DMS153 (cell line): ENCODE measurements at regions not wholly inside any gene's neighbourhood (a gene's known extent, or its start where the extent isn't known, plus 50 kb on each side); places are given as distances from the start of the nearest gene placed in this dataset.

Source experiments
- DNase-seq: peaks from one replicate; lab custom pipeline; 2025; lab: John Stamatoyannopoulos, UW

DNA sequence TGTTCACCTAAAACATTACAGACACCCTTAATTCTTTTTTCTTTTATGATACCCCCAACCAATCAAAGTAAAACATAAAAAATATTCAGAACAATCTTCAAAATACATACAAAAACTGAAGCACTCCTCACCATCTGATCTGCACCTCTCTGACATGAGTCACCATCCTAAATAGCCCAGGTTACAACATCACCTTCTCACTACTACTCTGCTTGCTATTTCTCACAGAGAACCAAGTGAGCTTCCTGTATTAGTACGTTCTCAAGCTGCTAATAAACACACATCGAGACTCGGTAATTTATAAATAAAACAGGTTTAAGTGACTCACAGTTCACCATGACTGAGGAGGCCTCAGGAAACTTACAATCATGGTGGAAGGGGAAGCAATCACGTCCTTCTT is 183.5 kb downstream of the CBLN2 start:
- DNase-seq, result no peak

GRCh38 chr18:72342933-72343332 is 201.2 kb downstream of the CBLN2 start:
- no peak for DNase-seq

GRCh38 chr18:72339976-72340375 is 204.2 kb downstream of the CBLN2 start:
- no peak for DNase-seq

- DNase-seq, result no peak
Observed at GRCh38 chr18:72336786-72337185, 207.4 kb downstream of the CBLN2 start.

DNA sequence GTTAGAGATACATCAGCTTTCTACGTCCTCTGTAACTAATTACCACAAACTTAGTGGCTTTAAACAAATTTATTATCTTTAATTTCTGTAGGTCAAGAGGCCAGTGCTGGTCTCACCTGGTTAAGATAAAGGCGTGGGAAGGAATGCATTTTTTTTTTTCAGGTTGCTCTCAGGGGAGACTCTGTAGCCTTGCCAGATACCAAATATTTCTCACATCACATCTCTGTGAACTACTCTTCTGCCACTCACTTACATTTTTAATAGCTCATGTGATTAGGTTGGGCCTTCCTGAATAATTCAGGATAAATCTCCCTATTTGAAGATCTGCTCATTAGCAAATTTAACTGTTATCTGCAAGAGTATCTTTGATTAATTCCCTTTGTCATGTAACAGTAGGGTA is 214.6 kb downstream of the CBLN2 start:
- DNase-seq, result no peak

DNA sequence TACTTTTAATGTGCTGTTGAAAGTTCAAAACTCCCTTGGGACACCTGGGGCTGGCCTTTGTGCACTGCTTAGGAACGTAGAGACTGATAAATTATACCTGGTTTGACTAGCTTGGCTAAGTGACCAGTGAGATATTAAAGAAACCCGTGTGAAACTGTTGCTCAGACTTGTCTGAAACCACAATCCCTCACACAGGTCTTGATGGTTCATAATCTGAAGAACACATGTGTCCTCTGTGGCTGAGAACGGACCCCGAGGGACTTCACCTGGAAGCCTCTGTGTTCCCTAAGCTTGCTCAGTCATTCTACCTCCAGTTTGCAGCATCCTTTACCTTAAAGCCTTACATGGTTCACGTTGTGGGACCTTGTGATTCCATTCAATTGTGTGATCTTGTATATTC is 218.8 kb downstream of the CBLN2 start:
- no peak for DNase-seq

- DNase-seq, result no peak
Observed at GRCh38 chr18:72324677-72325076, 219.5 kb downstream of the CBLN2 start.

- DNase-seq, result no peak
Observed at GRCh38 chr18:72316497-72316896, 227.6 kb downstream of the CBLN2 start.

DNA sequence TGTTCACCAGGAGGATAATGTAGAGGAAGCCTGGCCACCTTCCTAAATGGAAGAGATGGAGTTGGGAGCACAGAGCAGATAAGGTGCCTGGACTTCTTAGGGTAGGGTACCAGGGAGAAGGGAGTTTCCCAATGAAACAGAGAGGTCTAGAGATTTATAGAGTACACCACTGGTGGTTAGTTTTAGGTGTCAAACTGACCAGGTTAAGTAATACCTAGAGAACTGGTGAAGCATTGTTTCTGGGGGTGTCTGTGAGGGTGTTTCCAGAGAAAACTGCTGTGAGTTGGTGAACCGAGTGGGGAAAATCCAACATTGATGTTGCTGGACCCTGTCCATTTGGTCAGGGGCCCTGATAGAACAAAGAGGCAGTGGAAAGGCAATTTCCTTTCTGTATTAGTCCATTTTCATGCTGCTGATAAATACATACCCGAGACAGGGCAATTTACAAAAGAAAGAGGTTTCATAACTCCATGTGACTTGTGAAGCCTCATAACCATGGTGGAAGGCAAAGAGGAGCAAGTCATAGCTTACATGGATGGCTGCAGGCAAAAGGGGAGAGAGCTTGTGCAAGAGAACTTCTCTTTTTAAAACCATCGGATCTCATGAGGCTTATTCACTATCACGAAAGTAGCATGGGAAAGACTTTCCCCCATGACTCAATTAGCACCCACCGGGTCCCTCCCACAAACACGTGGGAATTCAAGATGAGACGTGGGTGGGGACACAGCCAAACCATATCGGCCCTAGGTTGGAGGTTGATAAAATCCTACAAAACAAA is 260.8 kb downstream of the CBLN2 start:
- DNase-seq, result no peak

GRCh38 chr18:72273025-72273424 is 271.1 kb downstream of the CBLN2 start:
- DNase-seq, result no peak

DNA sequence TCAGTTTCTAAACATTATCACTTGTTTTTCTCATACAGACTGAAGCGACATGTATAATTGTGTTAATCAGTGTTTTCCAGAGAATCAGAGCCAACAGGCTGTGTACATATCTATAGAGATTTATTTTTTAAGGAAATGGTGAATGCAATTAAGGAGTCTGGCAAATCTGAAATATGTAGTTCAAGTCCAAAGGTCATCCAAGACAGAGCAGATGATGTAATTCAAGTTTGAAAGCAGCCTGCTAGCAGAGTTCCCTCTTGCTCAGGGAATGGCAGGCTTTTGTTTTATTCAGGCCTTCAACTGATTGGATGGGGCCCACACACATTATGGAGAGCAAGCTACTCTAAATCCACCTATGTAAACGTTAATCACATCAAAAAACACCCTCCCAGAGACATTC is 282.6 kb downstream of the CBLN2 start:
- DNase-seq, result no peak

GRCh38 chr18:72246076-72246475 is 298.1 kb downstream of the CBLN2 start:
- DNase-seq, result no peak

DNA sequence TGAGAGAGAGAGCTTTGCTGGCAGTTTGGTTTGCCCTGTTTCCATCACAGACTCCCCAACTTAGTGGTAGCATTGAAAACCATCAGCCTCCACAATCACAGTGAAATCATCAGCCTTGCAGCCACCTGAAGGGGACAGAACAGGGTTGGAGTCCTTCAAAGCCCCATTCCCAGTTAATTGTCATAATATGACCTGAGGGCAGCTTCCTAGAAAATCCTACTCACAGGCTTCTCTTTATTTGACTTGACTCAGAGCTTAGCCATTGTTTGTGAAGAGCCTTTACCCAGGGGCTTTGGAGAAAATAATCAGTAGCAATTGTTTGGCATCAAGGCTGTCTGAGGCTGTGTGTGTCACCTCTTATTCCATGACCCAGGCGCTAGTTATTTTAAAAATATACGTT is 308.7 kb downstream of the CBLN2 start:
- peak; percentile 90 for DNase-seq

DNA sequence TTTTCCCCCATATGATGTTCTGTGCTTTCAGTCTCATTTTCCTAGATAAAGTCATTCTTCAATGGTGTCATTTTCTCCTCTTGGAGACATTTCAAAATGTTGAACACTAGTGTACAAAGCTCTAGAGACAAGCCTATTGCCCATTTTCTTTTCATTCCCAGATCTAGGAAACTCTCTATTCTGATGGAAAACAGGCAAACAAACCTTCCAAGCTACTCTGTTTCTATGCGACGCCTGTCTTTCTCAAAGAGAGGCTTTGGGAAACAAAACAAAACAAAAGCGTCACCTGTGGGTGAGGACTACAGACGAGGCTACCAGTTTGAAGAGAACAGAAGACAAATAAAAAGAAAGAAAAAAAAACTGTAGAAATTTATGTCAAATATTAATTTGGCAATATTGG is 311.0 kb downstream of the CBLN2 start:
- DNase-seq, result peak; percentile 51

- no peak for DNase-seq
Observed at GRCh38 chr18:72232644-72233043, 311.5 kb downstream of the CBLN2 start.

DNA sequence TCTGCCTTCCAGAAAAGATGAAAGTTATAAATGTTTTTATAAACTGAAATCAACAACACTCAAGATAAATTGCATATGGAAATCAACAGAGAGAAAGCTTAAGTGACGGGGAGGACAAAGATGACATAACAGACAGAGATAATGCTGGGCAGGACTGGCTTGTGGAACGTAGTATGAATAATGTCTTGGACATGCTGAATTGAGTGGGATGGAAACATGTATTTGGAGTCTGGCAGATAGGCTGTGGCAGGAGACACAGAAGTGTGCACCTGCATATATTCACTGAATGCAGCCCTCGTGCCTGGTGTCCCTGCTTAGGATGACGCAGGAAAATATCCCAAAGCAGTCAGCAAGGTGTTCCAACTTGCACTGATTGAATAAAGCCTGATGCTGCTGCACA is 318.2 kb downstream of the CBLN2 start:
- DNase-seq, result no peak

GRCh38 chr18:72223733-72224132 is 320.4 kb downstream of the CBLN2 start:
- DNase-seq, result no peak

- DNase-seq, result no peak
Observed at GRCh38 chr18:72208920-72209676, 335.0 kb downstream of the CBLN2 start.

DNA sequence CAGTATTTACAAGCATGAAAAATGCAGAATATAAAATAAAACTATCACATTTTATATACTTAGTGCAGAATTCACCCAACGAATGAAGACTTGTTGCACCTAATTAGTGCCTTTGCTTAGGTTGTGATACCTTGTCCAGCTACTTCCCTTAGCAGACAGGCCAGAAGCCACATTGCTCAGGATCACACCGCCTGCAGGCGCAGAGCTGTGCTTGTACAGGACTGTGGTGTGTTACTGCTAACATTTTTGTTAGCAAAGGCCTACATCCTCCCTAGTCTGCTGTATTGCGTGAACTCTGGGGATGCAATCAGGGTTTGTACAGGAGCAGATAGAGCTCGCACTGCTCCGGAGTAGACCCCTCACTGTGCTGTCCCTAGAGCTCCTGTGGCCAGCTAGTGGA is 336.9 kb downstream of the CBLN2 start:
- no peak for DNase-seq

- no peak for DNase-seq
Observed at GRCh38 chr18:72206814-72207213, 337.3 kb downstream of the CBLN2 start.

DNA sequence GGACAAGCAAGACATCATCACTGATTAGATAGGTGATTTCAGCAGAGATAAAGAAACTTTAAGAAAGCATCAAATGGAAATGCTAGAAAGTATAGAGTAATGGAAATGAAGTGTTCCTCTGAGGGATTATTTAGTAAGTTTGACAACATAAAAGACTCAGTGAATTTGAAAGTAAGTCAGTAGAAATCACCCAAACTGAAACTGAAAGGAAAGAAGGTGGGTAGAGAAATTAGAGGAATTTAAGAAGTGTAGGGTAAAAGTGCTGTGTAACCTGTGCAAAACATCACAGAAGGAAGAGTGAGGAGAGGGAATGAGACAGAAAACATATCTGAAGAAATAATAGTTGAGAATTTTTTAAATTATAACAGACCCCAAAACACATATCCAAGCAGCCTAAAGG is 343.1 kb downstream of the CBLN2 start:
- no peak for DNase-seq

GRCh38 chr18:72197591-72197990 is 346.6 kb downstream of the CBLN2 start:
- DNase-seq, result no peak

DNA sequence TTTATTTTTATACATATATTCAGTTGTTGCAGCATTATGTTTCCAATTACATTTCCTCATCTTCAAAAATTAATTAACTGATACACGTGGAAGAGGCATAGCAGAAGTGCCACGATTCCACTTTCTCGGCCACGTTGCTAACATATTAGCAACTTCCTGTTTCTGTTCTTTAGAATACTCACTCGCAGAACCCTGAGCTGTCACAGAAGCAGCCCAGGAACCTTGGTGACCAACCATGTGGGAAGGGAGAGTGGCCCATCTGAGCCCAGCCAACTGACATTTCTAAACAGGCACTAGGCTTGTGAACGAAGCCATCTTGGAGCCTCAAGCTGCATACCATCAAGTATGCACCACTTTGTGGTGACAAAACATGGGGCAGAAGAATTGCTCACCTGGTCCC is 350.1 kb downstream of the CBLN2 start:
- DNase-seq, result no peak

GRCh38 chr18:72187956-72188355 is 356.2 kb downstream of the CBLN2 start:
- no peak for DNase-seq
